B cell (primary cell): ENCODE measurements at regions not wholly inside any gene's neighbourhood (a gene's known extent, or its start where the extent isn't known, plus 50 kb on each side); places are given as distances from the start of the nearest gene placed in this dataset.
"Not testable (repeated sequence)": the region's sequence is repeated elsewhere in the genome, so short reads cannot be mapped to it uniquely, and the experiment has no call there.

Experiments used
- ATAC-seq: fragments of 200-7000 bp; cut with Tn5 transposase; one replicate; pipeline ENCODE4 v1.10.0; 2021; ENCODE audit warnings: low read depth, mild to moderate bottlenecking, moderate number of reproducible peaks, moderate library complexity
- CTCF ChIA-PET: fragments of 350-600 bp; sonication (Branson Sonifier 250); formaldehyde crosslinking; loops from one replicate; lab custom pipeline; 2021; ENCODE audit warnings: antibody characterized with exemption, inconsistent platforms; lab: Charles Lee
- POLR2A ChIA-PET: fragments of 350-600 bp; sonication (Branson Sonifier 250); formaldehyde crosslinking; loops from one replicate; lab custom pipeline; 2021; ENCODE audit warnings: antibody characterized with exemption; lab: Charles Lee
- DNase-seq: peaks from one replicate; pipeline ENCODE4 v3.0.0; 2013
- H2AFZ ChIP-seq: 2 replicates; pipeline ENCODE4 v1.6.1; 2012; ENCODE audit warnings: mild to moderate bottlenecking, low read depth, low read length; ENCODE audit not compliant: insufficient read depth, poor library complexity, severe bottlenecking
- H3K27ac ChIP-seq, 2 donors: 1 replicate in 1 of 2; 2 replicates in 1 of 2; pipeline ENCODE4 v1.5.1; 2012 to 2013; ENCODE audit warnings: low read length in 2 of 2, mild to moderate bottlenecking in 2 of 2, moderate library complexity in 1 of 2
- H3K27me3 ChIP-seq, 4 experiments: fragments of 200-600 bp in 1 of 4; sonication (generic) in 1 of 4; replicated peaks in 1 of 4; 1 replicate in 2 of 4; 2 replicates in 2 of 4; pipeline versions ENCODE4 v1.6.1 to v1.7.0; 2013 to 2016; ENCODE audit warnings: low read length in 3 of 4, mild to moderate bottlenecking in 2 of 4, mixed read lengths in 1 of 4, moderate library complexity in 1 of 4; ENCODE audit not compliant: insufficient read depth in 4 of 4, control insufficient read depth in 3 of 4; ENCODE audit errors: control extremely low read depth in 1 of 4
- H3K36me3 ChIP-seq, 2 experiments: replicated peaks in 1 of 2; 1 replicate in 1 of 2; 2 replicates in 1 of 2; pipeline versions ENCODE4 v1.6.1 to v1.7.1; 2013; ENCODE audit warnings: low read length in 1 of 2; ENCODE audit not compliant: insufficient read depth in 2 of 2, control insufficient read depth in 1 of 2; ENCODE audit errors: control extremely low read depth in 1 of 2, extremely low read depth in 1 of 2
- H3K4me1 ChIP-seq, 2 donors: fragments of 200-600 bp in 1 of 2; sonication (generic) in 1 of 2; 1 replicate in 1 of 2; 2 replicates in 1 of 2; pipeline versions ENCODE4 v1.5.1 to v1.6.1; 2013 to 2017; ENCODE audit warnings: low read length in 2 of 2; ENCODE audit not compliant: control insufficient read depth in 2 of 2, insufficient read depth in 2 of 2
- H3K4me2 ChIP-seq: replicated peaks from 2 replicates; pipeline ENCODE3; 2012; ENCODE audit warnings: mild to moderate bottlenecking, low read depth, low read length; ENCODE audit not compliant: poor library complexity, severe bottlenecking
- H3K4me3 ChIP-seq, 5 experiments: fragments of 200-600 bp in 1 of 5; sonication (generic) in 1 of 5; 1 replicate in 3 of 5; 2 replicates in 2 of 5; pipeline versions ENCODE4 v1.5.1 to v1.7.0; 2011 to 2016; ENCODE audit warnings: low read length in 4 of 5, mild to moderate bottlenecking in 4 of 5, low read depth in 2 of 5, control low read depth in 1 of 5, moderate library complexity in 1 of 5; ENCODE audit not compliant: insufficient read depth in 1 of 5; ENCODE audit errors: control extremely low read depth in 1 of 5, extremely low read depth in 1 of 5
- H3K79me2 ChIP-seq: fragments of 200-600 bp; sonication (generic); one replicate; pipeline ENCODE4 v1.6.0; 2016; ENCODE audit warnings: low read length; ENCODE audit not compliant: control insufficient read depth, insufficient read depth
- H3K9ac ChIP-seq: fragments of 200-600 bp; sonication (generic); 2 replicates; pipeline ENCODE4 v1.6.1; 2017; ENCODE audit warnings: mild to moderate bottlenecking, low read length, moderate library complexity
- H3K9me3 ChIP-seq, 3 donors: one replicate each; pipeline versions ENCODE4 v1.6.1 to v1.7.1; 2013; ENCODE audit warnings: low read length in 2 of 3; ENCODE audit not compliant: control insufficient read depth in 2 of 3, insufficient read depth in 1 of 3; ENCODE audit errors: control extremely low read depth in 1 of 3
- H4K20me1 ChIP-seq: 2 replicates; pipeline ENCODE4 v1.6.0; 2012; ENCODE audit warnings: mild to moderate bottlenecking, low read length; ENCODE audit not compliant: insufficient read depth, control insufficient read depth, poor library complexity, severe bottlenecking
- H3K27ac Mint-ChIP-seq: one replicate; pipeline ENCODE4 v1.8.0; 2021; ENCODE audit warnings: mixed read lengths
- H3K27me3 Mint-ChIP-seq: one replicate; pipeline ENCODE4 v1.8.0; 2021; ENCODE audit warnings: mixed read lengths
- H3K4me1 Mint-ChIP-seq: one replicate; pipeline ENCODE4 v1.8.0; 2021; ENCODE audit warnings: mixed read lengths
- H3K4me3 Mint-ChIP-seq: one replicate; pipeline ENCODE4 v1.8.0; 2021; ENCODE audit warnings: mixed read lengths
- H3K9me3 Mint-ChIP-seq: one replicate; pipeline ENCODE4 v1.8.0; 2022; ENCODE audit warnings: mixed read lengths; ENCODE audit not compliant: insufficient read depth
- EZH2 ChIP-seq: IDR thresholded peaks from 2 replicates; pipeline ENCODE4 v1.6.1; 2012; ENCODE audit warnings: borderline replicate concordance, low read depth, mild to moderate bottlenecking, moderate library complexity, low read length; ENCODE audit not compliant: insufficient read depth, poor library complexity, severe bottlenecking
- WGBS: methylation state at CpG from one replicate; pipeline ENCODE4 v1.1.5; 2013; ENCODE audit warnings: missing lambda C conversion rate; ENCODE audit not compliant: insufficient coverage; 5-methylcytosine and 5-hydroxymethylcytosine counted together
- intact Hi-C: fragments of 100-400 bp; cut with micrococcal nuclease; formaldehyde crosslinking; loops from one replicate; pipeline ENCODE4 v1.10.0; 2022
- TF ChIP-seq, protein P1 (sequence below): fragments of 200-600 bp; IDR thresholded peaks from one replicate; pipeline ENCODE4 v1.8.0; 2022; ENCODE audit warnings: antibody characterized with exemption, mild to moderate bottlenecking

DNA sequence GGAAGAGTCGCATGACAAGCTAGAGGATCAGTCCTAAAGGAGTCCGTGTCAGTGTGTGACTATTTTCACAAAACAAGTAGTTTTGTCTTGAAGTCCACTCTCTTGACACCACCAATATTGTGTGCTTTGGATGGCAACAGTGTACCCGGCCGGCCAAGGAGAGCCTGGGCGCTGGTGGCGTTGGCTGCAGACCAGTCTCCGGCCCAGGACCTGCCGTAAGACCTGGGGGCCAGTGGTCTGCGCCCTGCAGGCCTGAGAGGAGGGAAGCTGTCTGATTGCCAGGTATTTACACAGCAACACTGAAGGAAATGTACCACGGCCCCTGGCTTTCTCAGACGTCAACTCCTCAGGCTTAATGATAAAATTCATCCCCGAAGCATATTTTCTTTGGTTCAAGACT lies 472.4 kb upstream of the SALL3 start:
- H3K4me3 Mint-ChIP-seq: no peak overlapping the region
- POLR2A ChIA-PET: no interaction called here
- H3K9me3 Mint-ChIP-seq: no peaks in the 10 kb centered on the region
- Histone ChIP-seq H3K9me3 (peaks cover 0 to 35% (median 0%) of the 10 kb centered on the region in 3 donors), H2AFZ (no peak overlapping the region), H3K36me3 (no peaks in the 10 kb centered on the region), H3K4me3 (no peak overlapping the region), H4K20me1 (no peaks in the 10 kb centered on the region), H3K79me2 (no peaks in the 10 kb centered on the region), H3K27ac (no peak overlapping the region), H3K4me2 (no peak overlapping the region), H3K27me3 (no peaks in the 10 kb centered on the region), H3K9ac (no peak overlapping the region), H3K4me1 (no peaks in the 10 kb centered on the region)
- no peak for ATAC-seq
- no peak for DNase-seq
- H3K4me1 Mint-ChIP-seq: no peaks in the 10 kb centered on the region
- no peak overlapping the region for H3K27ac Mint-ChIP-seq
- no peaks in the 10 kb centered on the region for H3K27me3 Mint-ChIP-seq
- no peak for TF ChIP-seq EZH2
- TF ChIP-seq, protein P1, sequence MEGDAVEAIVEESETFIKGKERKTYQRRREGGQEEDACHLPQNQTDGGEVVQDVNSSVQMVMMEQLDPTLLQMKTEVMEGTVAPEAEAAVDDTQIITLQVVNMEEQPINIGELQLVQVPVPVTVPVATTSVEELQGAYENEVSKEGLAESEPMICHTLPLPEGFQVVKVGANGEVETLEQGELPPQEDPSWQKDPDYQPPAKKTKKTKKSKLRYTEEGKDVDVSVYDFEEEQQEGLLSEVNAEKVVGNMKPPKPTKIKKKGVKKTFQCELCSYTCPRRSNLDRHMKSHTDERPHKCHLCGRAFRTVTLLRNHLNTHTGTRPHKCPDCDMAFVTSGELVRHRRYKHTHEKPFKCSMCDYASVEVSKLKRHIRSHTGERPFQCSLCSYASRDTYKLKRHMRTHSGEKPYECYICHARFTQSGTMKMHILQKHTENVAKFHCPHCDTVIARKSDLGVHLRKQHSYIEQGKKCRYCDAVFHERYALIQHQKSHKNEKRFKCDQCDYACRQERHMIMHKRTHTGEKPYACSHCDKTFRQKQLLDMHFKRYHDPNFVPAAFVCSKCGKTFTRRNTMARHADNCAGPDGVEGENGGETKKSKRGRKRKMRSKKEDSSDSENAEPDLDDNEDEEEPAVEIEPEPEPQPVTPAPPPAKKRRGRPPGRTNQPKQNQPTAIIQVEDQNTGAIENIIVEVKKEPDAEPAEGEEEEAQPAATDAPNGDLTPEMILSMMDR: no peak
- CTCF ChIA-PET: no interaction called here
- intact Hi-C loops: no loop called here
- WGBS: 82% methylated on average over 11 of the region's 12 CpGs

DNA sequence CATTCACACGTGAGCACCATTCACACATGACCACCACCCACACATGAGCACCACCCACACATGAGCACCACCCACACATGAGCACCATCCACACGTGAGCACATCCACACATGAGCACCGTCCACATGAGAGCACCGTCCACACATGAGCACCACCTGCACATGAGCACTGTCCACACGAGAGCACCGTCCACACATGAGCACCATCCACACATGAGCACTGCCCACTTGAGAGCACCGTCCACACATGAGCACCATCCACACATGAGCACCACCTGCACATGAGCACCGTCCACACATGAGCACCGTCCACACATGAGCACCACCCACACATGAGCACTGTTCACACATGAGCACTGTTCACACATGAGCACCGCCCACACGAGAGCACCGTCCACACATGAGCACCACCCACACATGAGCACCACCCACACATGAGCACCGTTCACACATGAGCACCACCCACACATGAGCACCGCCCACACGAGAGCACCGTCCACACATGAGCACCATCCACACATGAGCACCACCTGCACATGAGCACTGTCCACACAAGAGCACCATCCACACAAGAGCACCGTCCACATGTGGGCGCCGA lies 471.3 kb upstream of the SALL3 start:
- H3K4me1 Mint-ChIP-seq, H3K4me3 Mint-ChIP-seq, H3K27ac Mint-ChIP-seq, H2AFZ ChIP-seq, CTCF ChIA-PET, DNase-seq, H3K4me3 ChIP-seq, H4K20me1 ChIP-seq, H3K27me3 Mint-ChIP-seq, H3K79me2 ChIP-seq, H3K9me3 Mint-ChIP-seq, H3K9ac ChIP-seq, intact Hi-C loops, H3K4me2 ChIP-seq, H3K27me3 ChIP-seq, H3K36me3 ChIP-seq, POLR2A ChIA-PET, H3K4me1 ChIP-seq, H3K27ac ChIP-seq, ATAC-seq: not testable (repeated sequence)
- 95% methylated on average over 16 of the region's 19 CpGs for WGBS
- H3K9me3 ChIP-seq: peaks cover 0 to 31% (median 0%) of the 10 kb centered on the region in 3 donors
